Liver (tissue), 8 donors: ENCODE measurements at regions not wholly inside any gene's neighbourhood (a gene's known extent, or its start where the extent isn't known, plus 50 kb on each side); places are given as distances from the start of the nearest gene placed in this dataset.
"Not testable (repeated sequence)": the region's sequence is repeated elsewhere in the genome, so short reads cannot be mapped to it uniquely, and the experiment has no call there.

Experiments
- DNase-seq: peaks from one replicate; pipeline ENCODE4 v3.0.0-alpha.2; 2017; ENCODE audit warnings: low spot score
- H3K27ac ChIP-seq, 2 donors: one replicate each; pipeline ENCODE4 v1.7.0; 2013; ENCODE audit warnings: inconsistent platforms in 2 of 2, low read length in 2 of 2, control low read depth in 1 of 2, low read depth in 1 of 2, mild to moderate bottlenecking in 1 of 2
- H3K27me3 ChIP-seq, 4 donors: one replicate each; pipeline versions ENCODE4 v1.6.1 to v1.7.0; 2013; ENCODE audit warnings: low read length in 3 of 4, inconsistent platforms in 1 of 4, mild to moderate bottlenecking in 1 of 4, moderate library complexity in 1 of 4; ENCODE audit not compliant: control insufficient read depth in 4 of 4, insufficient read depth in 4 of 4
- H3K36me3 ChIP-seq, 4 donors: one replicate each; pipeline versions ENCODE4 v1.6.1 to v1.7.0; 2013; ENCODE audit warnings: low read length in 3 of 4, mild to moderate bottlenecking in 3 of 4, low read depth in 1 of 4, moderate library complexity in 1 of 4; ENCODE audit not compliant: control insufficient read depth in 4 of 4, insufficient read depth in 3 of 4
- H3K4me1 ChIP-seq, 4 donors: one replicate each; pipeline versions ENCODE4 v1.6.1 to v1.7.0; 2013; ENCODE audit warnings: low read length in 3 of 4, mild to moderate bottlenecking in 3 of 4, moderate library complexity in 1 of 4; ENCODE audit not compliant: control insufficient read depth in 4 of 4, insufficient read depth in 4 of 4
- H3K4me3 ChIP-seq, 3 donors: one replicate each; pipeline versions ENCODE4 v1.6.1 to v1.7.0; 2013; ENCODE audit warnings: low read length in 3 of 3, control low read depth in 1 of 3, low read depth in 1 of 3, mild to moderate bottlenecking in 1 of 3
- H3K9ac ChIP-seq, 2 donors: one replicate each; pipeline ENCODE4 v1.7.0; 2013; ENCODE audit warnings: low read length in 2 of 2, mild to moderate bottlenecking in 2 of 2, moderate library complexity in 2 of 2, control low read depth in 1 of 2, low read depth in 1 of 2
- H3K9me3 ChIP-seq, 4 donors: one replicate each; pipeline versions ENCODE4 v1.6.1 to v1.7.0; 2013; ENCODE audit warnings: low read length in 3 of 4; ENCODE audit not compliant: control insufficient read depth in 4 of 4
- ATF3 ChIP-seq: IDR thresholded peaks from 2 replicates; pipeline ENCODE4 v1.6.1; 2016; ENCODE audit warnings: antibody characterized with exemption
- EGR1 ChIP-seq, 2 donors: IDR thresholded peaks; 2 replicates each; pipeline ENCODE4 v1.6.1; 2016 to 2018; ENCODE audit warnings: antibody characterized with exemption in 2 of 2, low read depth in 2 of 2
- FOXA1 ChIP-seq: IDR thresholded peaks from 2 replicates; pipeline ENCODE4 v1.6.1; 2016; ENCODE audit warnings: antibody characterized with exemption
- FOXA2 ChIP-seq: IDR thresholded peaks from 2 replicates; pipeline ENCODE4 v1.6.1; 2016; ENCODE audit warnings: antibody characterized with exemption
- GABPA ChIP-seq, 2 donors: IDR thresholded peaks in 1 of 2; conservative IDR thresholded peaks in 1 of 2; 2 replicates each; pipeline ENCODE4 v1.6.1; 2016; ENCODE audit warnings: antibody characterized with exemption in 2 of 2, mild to moderate bottlenecking in 1 of 2, moderate library complexity in 1 of 2
- HNF4A ChIP-seq, 2 donors: conservative IDR thresholded peaks; 2 replicates each; pipeline ENCODE4 v1.6.1; 2016; ENCODE audit warnings: antibody characterized with exemption in 2 of 2, mild to moderate bottlenecking in 2 of 2
- HNF4G ChIP-seq: IDR thresholded peaks from 2 replicates; pipeline ENCODE4 v1.6.1; 2016; ENCODE audit warnings: antibody characterized with exemption
- MAX ChIP-seq: IDR thresholded peaks from 2 replicates; pipeline ENCODE4 v1.6.1; 2016; ENCODE audit warnings: antibody characterized with exemption
- NR2F2 ChIP-seq: IDR thresholded peaks from 2 replicates; pipeline ENCODE4 v1.6.1; 2016; ENCODE audit warnings: antibody characterized with exemption
- REST ChIP-seq: IDR thresholded peaks from 2 replicates; pipeline ENCODE4 v1.6.1; 2016; ENCODE audit warnings: antibody characterized with exemption, mild to moderate bottlenecking
- SP1 ChIP-seq: IDR thresholded peaks from 2 replicates; pipeline ENCODE4 v1.6.1; 2018; ENCODE audit warnings: antibody characterized with exemption, mild to moderate bottlenecking
- TAF1 ChIP-seq: conservative IDR thresholded peaks from 2 replicates; pipeline ENCODE4 v1.6.1; 2016; ENCODE audit warnings: antibody characterized with exemption, mild to moderate bottlenecking
- YY1 ChIP-seq: IDR thresholded peaks from 2 replicates; pipeline ENCODE4 v1.6.1; 2016; ENCODE audit warnings: antibody characterized with exemption, mild to moderate bottlenecking
- WGBS: extraction: QIAGEN DNeasy Blood & Tissue Kit; methylation state at CpG from one replicate; pipeline ENCODE4 v1.1.7; 2013; 5-methylcytosine and 5-hydroxymethylcytosine counted together
- TF ChIP-seq, protein P1 (sequence below): fragments of 150-350 bp; IDR thresholded peaks from 2 replicates; pipeline ENCODE4 v1.5.1; 2017; ENCODE audit warnings: improper control_type of control experiment, low read depth, low read length; ENCODE audit not compliant: missing input control
- TF ChIP-seq, protein P2 (sequence below): IDR thresholded peaks from 2 replicates; pipeline ENCODE4 v1.6.1; 2016; ENCODE audit warnings: antibody characterized with exemption
- donor health status: healthy.
- donor health status: healthy.
- donor health status: healthy.
- donor health status: healthy.
- donor health status: healthy.

GRCh38 chr14:25375639-25376038, 325.7 kb upstream of the STXBP6 start:
- H3K27ac ChIP-seq: no peak overlapping the region
- H3K9me3 ChIP-seq: no peaks in the 10 kb centered on the region
- no peaks in the 10 kb centered on the region for H3K4me1 ChIP-seq
- DNase-seq: no peak
- H3K36me3 ChIP-seq: no peaks in the 10 kb centered on the region
- H3K27me3 ChIP-seq: peaks cover 0 to 3% (median 0%) of the 10 kb centered on the region in 4 donors
- no peak overlapping the region for H3K4me3 ChIP-seq
- WGBS: 75% methylated on average over 2 of the region's 2 CpGs
- no peak for TF ChIP-seq EGR1 (IDR thresholded peaks at IDR 0.05; ENCODE audit: low read depth in 2 of 2)
- no peak for TF ChIP-seq HNF4A (conservative IDR thresholded peaks at IDR 0.05)
- no peak for TF ChIP-seq GABPA (IDR thresholded peaks at IDR 0.05 in 1 of 2, conservative IDR thresholded peaks at IDR 0.05 in 1 of 2)
- TF ChIP-seq, protein P1, sequence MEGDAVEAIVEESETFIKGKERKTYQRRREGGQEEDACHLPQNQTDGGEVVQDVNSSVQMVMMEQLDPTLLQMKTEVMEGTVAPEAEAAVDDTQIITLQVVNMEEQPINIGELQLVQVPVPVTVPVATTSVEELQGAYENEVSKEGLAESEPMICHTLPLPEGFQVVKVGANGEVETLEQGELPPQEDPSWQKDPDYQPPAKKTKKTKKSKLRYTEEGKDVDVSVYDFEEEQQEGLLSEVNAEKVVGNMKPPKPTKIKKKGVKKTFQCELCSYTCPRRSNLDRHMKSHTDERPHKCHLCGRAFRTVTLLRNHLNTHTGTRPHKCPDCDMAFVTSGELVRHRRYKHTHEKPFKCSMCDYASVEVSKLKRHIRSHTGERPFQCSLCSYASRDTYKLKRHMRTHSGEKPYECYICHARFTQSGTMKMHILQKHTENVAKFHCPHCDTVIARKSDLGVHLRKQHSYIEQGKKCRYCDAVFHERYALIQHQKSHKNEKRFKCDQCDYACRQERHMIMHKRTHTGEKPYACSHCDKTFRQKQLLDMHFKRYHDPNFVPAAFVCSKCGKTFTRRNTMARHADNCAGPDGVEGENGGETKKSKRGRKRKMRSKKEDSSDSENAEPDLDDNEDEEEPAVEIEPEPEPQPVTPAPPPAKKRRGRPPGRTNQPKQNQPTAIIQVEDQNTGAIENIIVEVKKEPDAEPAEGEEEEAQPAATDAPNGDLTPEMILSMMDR: no peak
- no peak for TF ChIP-seq ATF3
- H3K9ac ChIP-seq: no peak overlapping the region

DNA sequence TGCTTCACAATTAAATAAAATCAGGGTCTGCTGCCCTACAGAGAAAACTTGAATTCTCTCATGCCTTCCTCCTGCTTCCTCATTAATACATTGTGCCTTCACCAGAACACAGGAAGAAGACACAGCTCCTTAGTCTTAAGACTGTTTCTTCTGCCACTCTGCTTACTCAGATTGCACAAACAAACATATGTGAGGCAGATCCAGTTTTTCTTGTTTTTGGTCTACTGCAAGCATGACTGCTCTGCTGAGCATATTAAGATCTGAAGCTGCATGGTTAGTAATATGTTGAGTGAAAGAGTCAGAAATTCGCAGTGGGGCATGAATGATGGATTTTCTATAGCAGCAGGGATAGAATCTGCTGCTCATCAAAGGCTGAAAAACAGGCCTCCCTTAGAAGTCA, 321.1 kb upstream of the STXBP6 start:
- Histone ChIP-seq H3K27me3 (peaks cover 0 to 2% (median 0%) of the 10 kb centered on the region in 4 donors), H3K4me3 (no peak overlapping the region), H3K36me3 (no peaks in the 10 kb centered on the region), H3K9ac (no peak overlapping the region), H3K4me1 (no peaks in the 10 kb centered on the region), H3K9me3 (no peaks in the 10 kb centered on the region), H3K27ac (no peak overlapping the region)
- no peak for DNase-seq
- 71% methylated on average over 1 of the region's 1 CpG for WGBS
- no peak for TF ChIP-seq YY1
- no peak for TF ChIP-seq HNF4G
- TF ChIP-seq FOXA1: no peak
- TF ChIP-seq TAF1: no peak

- H3K36me3 ChIP-seq, H3K4me3 ChIP-seq, H3K27ac ChIP-seq, H3K4me1 ChIP-seq, H3K27me3 ChIP-seq, DNase-seq, H3K9me3 ChIP-seq, H3K9ac ChIP-seq: not testable (repeated sequence)
- 83% methylated on average over 10 of the region's 10 CpGs for WGBS
Measured at GRCh38 chr14:25370057-25370456, 320.1 kb upstream of the STXBP6 start.

DNA sequence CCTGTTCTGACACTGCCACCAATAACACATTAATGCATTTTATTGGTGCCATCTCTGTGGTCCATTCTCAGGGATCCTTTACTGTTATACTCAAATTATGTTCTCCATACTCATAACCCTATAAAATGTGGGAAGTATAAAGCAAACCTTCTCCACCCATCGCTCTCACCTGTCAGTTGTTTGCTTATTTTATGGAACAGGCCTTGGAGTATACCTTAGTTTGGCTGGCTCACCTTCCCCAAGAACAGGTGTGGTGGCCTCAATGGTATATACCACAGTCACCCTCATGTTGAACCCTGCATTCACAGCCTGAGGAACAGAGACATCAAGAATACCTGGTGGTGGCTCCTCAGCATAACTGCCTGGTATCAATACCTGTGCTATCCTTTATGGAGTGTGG, 308.4 kb upstream of the STXBP6 start:
- no peak overlapping the region for H3K27ac ChIP-seq
- no peaks in the 10 kb centered on the region for H3K36me3 ChIP-seq
- no peaks in the 10 kb centered on the region for H3K27me3 ChIP-seq
- DNase-seq: no peak
- no peaks in the 10 kb centered on the region for H3K4me1 ChIP-seq
- no peaks in the 10 kb centered on the region for H3K9me3 ChIP-seq
- 83% methylated on average over 1 of the region's 1 CpG for WGBS
- no peak overlapping the region for H3K4me3 ChIP-seq
- H3K9ac ChIP-seq: no peak overlapping the region
- no peak for TF ChIP-seq MAX
- TF ChIP-seq TAF1: no peak
- no peak for TF ChIP-seq FOXA2
- TF ChIP-seq EGR1 (IDR thresholded peaks at IDR 0.05; ENCODE audit: low read depth in 2 of 2): no peak
- TF ChIP-seq HNF4G: no peak
- TF ChIP-seq GABPA (IDR thresholded peaks at IDR 0.05 in 1 of 2, conservative IDR thresholded peaks at IDR 0.05 in 1 of 2): no peak
- TF ChIP-seq SP1: no peak
- TF ChIP-seq FOXA1: no peak
- no peak for TF ChIP-seq YY1
- no peak for TF ChIP-seq NR2F2
- TF ChIP-seq REST: no peak
- TF ChIP-seq, protein P2, sequence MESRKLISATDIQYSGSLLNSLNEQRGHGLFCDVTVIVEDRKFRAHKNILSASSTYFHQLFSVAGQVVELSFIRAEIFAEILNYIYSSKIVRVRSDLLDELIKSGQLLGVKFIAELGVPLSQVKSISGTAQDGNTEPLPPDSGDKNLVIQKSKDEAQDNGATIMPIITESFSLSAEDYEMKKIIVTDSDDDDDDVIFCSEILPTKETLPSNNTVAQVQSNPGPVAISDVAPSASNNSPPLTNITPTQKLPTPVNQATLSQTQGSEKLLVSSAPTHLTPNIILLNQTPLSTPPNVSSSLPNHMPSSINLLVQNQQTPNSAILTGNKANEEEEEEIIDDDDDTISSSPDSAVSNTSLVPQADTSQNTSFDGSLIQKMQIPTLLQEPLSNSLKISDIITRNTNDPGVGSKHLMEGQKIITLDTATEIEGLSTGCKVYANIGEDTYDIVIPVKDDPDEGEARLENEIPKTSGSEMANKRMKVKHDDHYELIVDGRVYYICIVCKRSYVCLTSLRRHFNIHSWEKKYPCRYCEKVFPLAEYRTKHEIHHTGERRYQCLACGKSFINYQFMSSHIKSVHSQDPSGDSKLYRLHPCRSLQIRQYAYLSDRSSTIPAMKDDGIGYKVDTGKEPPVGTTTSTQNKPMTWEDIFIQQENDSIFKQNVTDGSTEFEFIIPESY: no peak
